Epithelial cell of esophagus (primary cell): ENCODE measurements at regions not wholly inside any gene's neighbourhood (a gene's known extent, or its start where the extent isn't known, plus 50 kb on each side); places are given as distances from the start of the nearest gene placed in this dataset.

Experiments
- DNase-seq: peaks from one replicate; pipeline ENCODE4 v3.0.0; 2010; ENCODE audit warnings: low read depth
- H3K4me3 ChIP-seq: 2 replicates; pipeline ENCODE4 v1.5.1; 2011; ENCODE audit warnings: mild to moderate bottlenecking, low read length, control low read depth
- CTCF ChIP-seq: IDR thresholded peaks from 2 replicates; pipeline ENCODE4 v1.5.1; 2011; ENCODE audit warnings: low read depth, mild to moderate bottlenecking, low read length, control low read depth, inconsistent platforms; ENCODE audit not compliant: insufficient read depth; ENCODE audit errors: missing control alignments

DNA sequence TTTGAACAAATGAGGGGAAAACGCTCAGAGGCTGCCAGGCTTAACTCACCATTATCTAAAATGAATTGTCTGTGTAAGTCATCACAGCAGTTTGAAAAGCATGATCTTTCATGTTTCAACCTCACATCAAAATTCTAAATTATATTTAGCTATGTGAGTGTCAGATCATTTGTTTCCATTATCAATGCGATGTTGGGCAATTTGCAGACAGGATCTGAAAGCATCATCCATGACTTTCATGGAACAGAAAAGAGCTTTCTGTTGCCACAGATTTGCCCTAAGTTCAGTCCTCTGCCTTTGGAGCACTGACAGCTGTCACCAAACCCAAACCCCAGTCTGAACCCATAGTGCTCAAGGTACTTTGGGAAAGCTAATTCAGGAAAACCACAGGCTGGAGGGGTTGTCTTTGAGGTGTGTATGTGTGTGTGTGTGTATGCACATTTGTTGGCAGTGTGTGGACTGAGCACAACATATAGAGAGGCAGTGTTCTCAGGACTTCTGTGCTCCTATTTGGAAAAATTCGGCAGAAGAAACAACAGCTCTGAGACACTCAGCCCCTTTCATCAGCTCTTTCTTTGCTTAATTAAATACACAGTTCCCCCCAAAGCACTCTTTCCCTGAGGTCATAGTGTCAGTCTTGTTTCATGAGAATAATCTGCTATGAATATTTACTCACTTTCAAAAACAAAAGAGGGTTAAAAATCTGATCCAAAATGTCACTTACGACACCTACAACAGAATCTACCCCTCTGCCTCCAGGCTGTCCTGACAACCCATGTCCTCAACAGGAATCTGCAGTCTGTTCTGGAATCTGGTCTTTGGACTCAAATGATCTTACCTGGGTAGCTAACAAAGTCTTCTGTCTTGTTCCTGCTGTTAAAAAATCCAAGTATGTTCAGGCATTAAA, 188.5 kb upstream of the KLF14 start:
- no peak overlapping the region for H3K4me3 ChIP-seq
- TF ChIP-seq CTCF, result no peak
- DNase-seq, result no peak

DNA sequence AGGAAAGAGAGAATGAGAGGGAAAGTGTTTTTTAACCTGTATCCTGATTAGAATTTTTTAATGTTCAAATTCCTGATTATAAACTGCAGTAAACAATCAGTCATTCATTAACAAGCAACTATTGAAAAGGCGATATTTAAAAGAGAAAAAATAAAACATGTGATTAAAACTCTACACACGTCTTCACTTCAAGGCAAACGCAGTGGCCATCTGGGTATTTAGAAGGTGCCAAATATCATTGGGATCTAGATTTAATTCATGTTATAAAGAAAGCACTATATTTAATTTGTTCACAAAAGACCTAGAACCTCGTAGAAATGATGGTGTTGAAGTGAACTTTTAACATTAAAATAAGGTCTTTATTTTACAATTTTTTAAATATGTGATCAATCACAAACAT, 189.4 kb upstream of the KLF14 start:
- TF ChIP-seq CTCF, result no peak
- no peak overlapping the region for H3K4me3 ChIP-seq
- no peak for DNase-seq

DNA sequence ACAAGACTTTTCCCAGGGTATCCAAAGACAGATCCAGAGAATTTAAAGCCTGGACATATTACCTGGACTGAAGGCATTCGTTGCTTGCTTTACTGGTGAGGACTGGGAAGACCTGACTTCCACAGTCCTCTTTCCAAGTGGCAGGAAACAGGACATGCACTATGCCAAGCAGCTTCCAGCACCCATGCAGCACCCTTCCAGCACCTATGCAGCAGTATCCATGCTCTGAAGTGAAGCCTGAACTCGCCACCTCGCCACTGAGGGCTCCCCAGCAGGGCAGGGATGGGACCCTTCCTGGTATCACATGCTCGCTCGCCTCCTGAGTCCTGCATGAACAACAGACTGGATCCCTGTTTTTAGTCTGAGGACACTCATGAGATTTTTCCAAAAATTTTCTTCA, 189.9 kb upstream of the KLF14 start:
- DNase-seq, result no peak
- H3K4me3 ChIP-seq, result no peak overlapping the region
- no peak for TF ChIP-seq CTCF

GRCh38 chr7:130925136-130925794, 191.3 kb upstream of the KLF14 start:
- no peak for DNase-seq
- no peak overlapping the region for H3K4me3 ChIP-seq
- no peak for TF ChIP-seq CTCF

DNA sequence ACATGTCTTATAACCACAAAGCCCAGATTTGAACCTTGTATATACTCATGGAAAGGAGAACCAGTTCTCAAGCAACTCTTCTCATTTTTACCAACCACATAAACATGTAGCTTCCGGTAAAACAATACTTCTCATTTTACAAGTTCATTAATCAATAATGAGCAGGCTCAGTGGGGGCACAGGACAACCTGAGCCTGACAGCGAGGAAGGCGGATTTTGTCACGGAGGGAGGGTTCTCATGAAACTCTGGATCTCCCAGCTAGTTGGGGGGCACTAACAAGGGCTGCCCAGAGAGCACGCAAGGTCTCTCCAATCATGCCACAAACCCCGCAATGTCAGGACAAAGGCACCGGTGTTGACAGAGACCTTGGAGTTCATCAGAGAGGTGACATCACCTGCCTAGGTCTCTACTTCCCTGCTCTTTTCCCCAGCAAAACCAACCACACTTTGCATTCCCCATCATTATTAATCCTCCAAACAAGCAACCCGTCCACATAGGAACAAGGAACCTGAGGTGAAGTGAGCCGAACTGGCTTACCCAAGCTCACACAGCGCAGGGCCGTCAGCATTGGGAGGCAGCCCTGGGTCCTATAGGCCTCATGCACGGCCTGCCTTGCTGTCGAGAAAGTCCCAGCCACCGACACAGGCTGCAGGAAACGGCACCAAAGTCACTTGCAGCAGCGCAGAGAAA, 192.1 kb upstream of the KLF14 start:
- no peak overlapping the region for H3K4me3 ChIP-seq
- no peak for TF ChIP-seq CTCF
- no peak for DNase-seq

DNA sequence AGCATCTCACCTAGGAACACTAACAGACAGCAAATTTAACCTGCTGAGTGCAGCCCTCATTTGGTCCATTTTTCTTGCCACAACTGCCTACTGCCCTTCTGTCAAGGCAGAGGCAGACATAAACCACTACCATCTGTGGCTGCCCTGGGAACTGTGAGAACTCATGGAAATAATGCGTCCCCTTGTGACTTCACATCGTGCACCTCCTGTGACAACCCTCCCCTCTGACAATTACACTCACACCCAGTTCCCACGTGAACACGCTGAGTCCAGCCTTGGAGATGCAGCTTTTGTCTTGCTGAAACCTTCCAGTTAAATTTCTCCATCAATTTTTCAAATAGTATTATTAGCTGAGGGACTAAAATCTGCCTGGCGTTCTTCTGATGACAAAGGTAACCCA, 193.1 kb upstream of the KLF14 start:
- no peak for TF ChIP-seq CTCF
- DNase-seq, result no peak
- no peak overlapping the region for H3K4me3 ChIP-seq
